ENCODE measurements at regions not wholly inside any gene's neighbourhood (a gene's known extent, or its start where the extent isn't known, plus 50 kb on each side); places are given as distances from the start of the nearest gene placed in this dataset.

- no peak for DNase-seq
Observed at GRCh38 chr3:159172473-159172872, 370.6 kb downstream of the MFSD1 start.

GRCh38 chr3:159174715-159175692, 373.1 kb downstream of the MFSD1 start:
- no peak for DNase-seq

DNA sequence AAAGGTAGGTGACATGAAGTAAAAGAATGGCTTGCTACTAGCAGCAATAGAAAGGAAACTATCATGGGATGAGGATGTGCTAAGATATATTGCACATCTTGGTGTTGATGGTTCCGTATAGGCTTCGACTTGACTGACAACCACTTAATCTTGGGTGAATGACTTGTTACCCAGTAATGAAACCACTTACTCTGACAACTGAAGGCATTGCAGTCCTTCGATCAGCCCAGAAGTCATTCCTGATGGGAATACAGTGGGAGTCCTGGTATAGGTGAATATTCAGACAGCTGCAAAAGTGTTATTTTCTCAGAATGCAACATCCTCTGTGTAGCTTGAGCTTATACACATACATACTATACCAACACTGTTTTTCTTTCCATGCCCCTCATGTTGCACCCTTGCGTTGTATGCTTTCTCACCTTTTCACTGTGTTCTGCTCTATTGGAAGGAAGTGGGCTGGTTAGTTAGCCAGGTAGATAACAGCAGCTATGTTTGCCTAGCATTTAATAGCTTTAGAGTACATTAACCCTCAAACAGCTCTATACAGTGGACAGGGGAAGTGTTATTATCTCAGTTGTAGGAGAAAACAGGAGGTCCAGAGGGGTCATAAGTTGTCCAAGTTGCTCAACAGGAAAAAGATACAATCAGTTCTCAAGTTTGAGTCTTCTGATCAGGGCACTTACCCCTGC, 376.5 kb downstream of the MFSD1 start:
- no peak for DNase-seq

DNA sequence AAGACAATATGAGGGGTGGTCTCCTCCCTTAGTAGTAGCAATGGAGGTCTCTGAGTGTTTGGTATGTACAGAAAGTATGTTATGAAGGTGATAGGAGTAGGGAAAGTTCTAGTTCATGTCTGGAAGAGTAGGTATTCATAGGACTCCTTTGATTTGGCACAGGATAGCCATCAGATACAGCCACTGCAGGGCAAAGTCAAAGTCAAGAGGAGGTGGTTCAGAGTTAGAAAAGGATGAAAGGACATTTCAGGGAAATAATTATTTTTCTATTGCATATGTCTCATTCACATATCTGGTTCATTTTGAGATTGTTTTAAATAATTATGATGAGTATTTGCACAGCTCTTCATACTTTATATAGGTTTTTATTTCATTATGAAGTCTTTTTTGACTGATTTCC, 381.1 kb downstream of the MFSD1 start:
- no peak for DNase-seq

- DNase-seq, result no peak
Observed at GRCh38 chr3:159185443-159186050, 383.7 kb downstream of the MFSD1 start.

- no peak for DNase-seq
Observed at GRCh38 chr3:159186581-159186980, 384.7 kb downstream of the MFSD1 start.

- DNase-seq, result no peak
Observed at GRCh38 chr3:159187232-159187631, 385.4 kb downstream of the MFSD1 start.

DNA sequence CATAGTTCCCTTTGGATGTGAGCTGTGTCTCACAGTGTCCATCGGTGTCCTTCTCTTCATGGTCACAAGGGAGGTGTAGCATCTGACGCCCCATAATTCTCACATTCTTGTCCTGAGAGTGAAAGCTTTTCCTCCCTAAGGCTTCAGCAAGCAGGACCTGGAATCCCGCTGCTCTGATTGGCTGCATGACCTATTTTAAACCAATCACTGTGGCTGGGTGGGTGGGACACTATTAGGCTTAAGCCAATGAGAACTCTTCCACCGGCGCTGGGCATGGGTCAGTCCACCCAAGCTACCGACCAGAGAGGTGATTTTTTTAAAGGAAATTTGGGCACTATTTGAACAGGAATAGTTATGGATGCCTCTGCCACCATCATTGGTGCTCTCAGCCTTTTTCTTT, 385.9 kb downstream of the MFSD1 start:
- DNase-seq, result no peak

- DNase-seq, result no peak
Observed at GRCh38 chr3:159189994-159190669, 388.3 kb downstream of the MFSD1 start.

DNA sequence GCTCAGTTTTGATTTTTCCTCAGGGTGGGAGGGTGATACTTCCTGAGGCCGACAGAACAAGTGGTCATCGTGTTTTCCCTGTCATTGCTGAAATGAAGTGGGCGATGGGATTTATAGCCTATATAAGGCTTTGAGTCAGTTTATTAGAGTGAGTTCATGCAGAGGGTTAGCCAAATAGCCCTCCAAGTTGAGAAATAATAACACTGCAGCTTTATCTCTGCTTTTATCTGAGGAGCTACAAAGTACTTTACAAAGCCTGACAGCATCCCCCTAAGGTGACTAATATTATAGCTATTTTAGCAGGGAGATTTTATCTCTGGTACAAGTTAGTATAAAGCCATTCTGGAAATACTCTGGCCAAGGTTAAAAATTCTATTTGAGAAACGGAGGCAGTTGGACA, 389.6 kb downstream of the MFSD1 start:
- DNase-seq, result no peak

- no peak for DNase-seq
Observed at GRCh38 chr3:159196359-159196758, 394.5 kb downstream of the MFSD1 start.

GRCh38 chr3:159200176-159200575, 398.3 kb downstream of the MFSD1 start:
- no peak for DNase-seq

- no peak for DNase-seq
Observed at GRCh38 chr3:159208050-159208449, 406.2 kb downstream of the MFSD1 start.

- no peak for DNase-seq
Observed at GRCh38 chr3:159209459-159209858, 407.6 kb downstream of the MFSD1 start.

DNA sequence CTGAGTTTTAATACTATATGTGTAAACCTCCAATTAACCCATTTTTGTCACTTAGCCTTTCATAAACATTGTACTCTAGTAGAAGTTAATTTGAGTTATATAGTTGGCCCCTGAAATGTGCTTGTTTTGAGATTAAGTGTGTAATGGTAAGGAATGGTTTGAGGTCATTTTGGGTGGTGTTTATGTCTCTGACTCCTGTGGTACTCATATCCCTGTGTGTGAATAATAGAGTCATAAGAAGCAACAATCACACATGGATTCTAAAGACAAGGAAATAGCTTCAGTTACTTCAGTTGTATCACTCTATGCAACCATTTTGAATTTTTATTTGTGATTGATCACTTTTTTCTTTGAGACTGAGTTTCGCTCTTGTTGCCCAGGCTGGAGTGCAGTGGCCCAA, 408.5 kb downstream of the MFSD1 start:
- DNase-seq, result no peak

DNA sequence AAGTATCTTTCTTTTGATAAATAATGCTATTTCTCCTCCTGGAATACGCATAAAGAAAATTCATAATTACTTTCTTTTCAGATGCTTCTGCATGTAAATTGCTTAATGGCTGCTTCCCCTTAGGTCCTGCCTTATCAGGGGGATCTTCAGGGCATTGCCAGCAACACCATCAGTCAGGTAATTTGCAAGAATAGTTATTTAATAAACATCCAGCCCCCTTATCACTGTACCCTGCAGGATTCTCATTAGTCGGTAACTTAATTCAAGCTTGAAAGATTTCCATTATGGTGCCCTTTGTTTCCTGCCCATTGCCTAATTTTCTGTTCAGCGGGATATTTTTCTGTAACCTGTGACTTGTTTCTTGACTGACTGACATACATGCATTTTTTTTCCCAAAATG, 414.5 kb downstream of the MFSD1 start:
- DNase-seq, result no peak

DNA sequence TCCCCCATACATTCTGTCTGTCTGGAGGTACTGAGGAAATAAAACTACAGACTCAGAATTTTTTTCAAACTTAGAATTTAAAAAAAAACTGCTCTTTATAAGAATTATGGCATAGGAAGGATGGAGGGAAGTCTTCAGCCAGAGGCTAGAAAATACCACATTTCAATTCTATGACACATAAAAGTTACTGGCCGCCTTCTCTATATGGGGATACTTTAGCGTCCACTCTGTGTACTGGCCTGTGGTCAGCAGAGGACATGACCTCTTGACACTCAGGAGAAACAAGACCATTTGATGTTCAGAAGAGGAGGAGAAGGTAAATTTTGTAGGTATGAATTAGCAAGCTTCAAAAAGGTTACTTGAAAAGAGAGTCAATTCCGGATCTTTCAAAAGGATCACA, 417.4 kb downstream of the MFSD1 start:
- DNase-seq, result no peak

GRCh38 chr3:159221335-159221734, 419.5 kb downstream of the MFSD1 start:
- DNase-seq, result no peak

DNA sequence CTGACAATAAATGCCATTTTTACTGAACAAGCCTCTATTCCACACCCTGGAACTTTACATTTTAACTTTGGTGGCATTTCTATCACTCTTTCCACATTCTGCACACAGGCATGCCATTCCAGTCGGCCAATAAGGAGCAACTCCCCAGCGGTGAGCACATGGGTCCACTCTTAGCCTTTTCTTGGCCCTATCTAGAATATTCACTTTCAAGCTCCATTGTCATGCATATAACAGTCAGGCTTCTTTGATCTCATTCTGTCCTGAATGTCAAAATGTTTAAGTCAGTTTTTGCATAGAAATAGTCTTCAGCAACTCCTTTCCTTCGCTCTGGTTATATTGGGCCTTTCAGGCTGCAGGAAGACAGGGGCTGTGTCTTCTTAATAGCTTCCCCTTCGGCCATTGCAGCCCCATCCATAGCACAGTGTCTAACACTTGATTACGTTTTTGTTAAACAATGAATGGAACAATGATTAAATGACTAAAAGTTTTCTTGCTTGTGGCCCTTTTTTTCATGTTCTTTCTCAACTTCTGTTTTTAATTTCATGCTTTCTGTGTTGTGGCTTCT, 427.3 kb downstream of the MFSD1 start:
- DNase-seq, result no peak

DNA sequence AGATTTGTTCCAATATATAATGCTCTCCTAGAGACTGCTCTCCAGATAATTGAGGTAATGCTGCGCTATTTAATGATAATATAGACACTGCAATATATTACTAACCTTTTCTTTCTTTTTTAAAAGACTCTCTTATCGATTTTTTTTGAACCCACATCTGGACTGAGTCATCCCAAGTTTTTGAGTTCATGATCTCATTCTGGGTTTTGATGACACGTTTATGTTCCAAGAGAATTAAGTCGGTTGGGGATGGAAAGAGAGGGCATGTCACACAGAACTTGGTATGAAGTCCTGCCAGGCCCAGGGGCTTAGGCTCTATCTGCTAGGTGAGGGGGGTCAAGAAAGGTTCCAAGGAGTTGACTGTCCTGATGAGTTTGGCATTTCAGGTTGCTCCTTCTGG, 431.1 kb downstream of the MFSD1 start:
- DNase-seq, result no peak

- no peak for DNase-seq
Observed at GRCh38 chr3:159233734-159234133, 431.9 kb downstream of the MFSD1 start.

DNA sequence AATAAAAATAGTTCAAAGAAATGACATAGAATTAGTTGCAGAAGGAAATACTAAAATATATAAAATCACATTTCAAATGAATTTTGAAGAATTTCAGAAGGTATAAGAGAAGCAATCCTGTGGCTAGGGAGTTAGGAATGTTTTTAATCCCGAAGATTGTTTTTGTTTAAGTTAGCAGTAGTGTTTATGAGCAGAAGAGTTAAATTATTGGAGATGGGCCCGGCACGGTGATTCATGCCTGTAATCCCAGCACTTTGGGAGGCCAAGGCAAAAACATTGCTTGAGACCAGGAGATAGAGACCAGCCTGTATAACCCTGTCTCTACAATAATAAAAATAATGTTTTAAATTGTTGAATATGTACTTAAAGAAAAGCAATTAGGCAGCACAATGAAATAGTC, 432.5 kb downstream of the MFSD1 start:
- DNase-seq, result no peak

DNA sequence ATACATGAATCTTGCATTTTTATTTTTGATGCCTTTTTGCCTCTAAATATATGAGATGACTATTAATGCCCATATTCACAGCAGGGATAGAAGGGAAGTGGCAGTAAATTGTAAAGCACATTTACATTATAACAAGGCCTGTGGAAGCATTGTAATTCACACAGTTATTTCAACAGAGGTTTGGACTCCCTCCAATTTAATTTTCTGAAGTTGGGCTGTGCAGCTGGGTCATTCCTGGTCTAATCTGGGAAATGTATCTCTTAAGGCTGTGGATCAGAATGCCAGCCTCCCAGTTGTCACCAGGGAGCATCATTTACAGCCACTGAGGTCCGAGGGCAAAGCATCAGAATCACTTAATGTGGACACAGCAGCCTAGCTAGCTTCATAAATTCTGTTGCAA, 434.5 kb downstream of the MFSD1 start:
- no peak for DNase-seq

All from C1 segment of cervical spinal cord (tissue), 14 donors.